ENCODE measurements at regions not wholly inside any gene's neighbourhood (a gene's known extent, or its start where the extent isn't known, plus 50 kb on each side); places are given as distances from the start of the nearest gene placed in this dataset.

GRCh38 chr2:225989809-225990208 is 590.3 kb downstream of the NYAP2 start:
- H3K4me3 ChIP-seq (ENCODE audit: low read depth, low read length) = no peak overlapping the region
- H3K36me3 ChIP-seq (ENCODE audit: control insufficient read depth, insufficient read depth, low read length) = no peaks in the 10 kb centered on the region
- no peaks in the 10 kb centered on the region for H3K27me3 ChIP-seq (ENCODE audit: control insufficient read depth, insufficient read depth, low read length)
- no peak for TF ChIP-seq CTCF (IDR thresholded peaks at IDR 0.05; ENCODE audit: insufficient read depth, low read length, poor library complexity, severe bottlenecking)
- no peak for DNase-seq (ENCODE audit: low read depth)

- no peak for DNase-seq (ENCODE audit: low read depth)
- no peaks in the 10 kb centered on the region for H3K36me3 ChIP-seq (ENCODE audit: control insufficient read depth, insufficient read depth, low read length)
- H3K4me3 ChIP-seq (ENCODE audit: low read depth, low read length) = no peak overlapping the region
- H3K27me3 ChIP-seq (ENCODE audit: control insufficient read depth, insufficient read depth, low read length) = no peaks in the 10 kb centered on the region
- TF ChIP-seq CTCF (IDR thresholded peaks at IDR 0.05; ENCODE audit: insufficient read depth, low read length, poor library complexity, severe bottlenecking) = no peak
Observed at GRCh38 chr2:225980372-225980771, 580.9 kb downstream of the NYAP2 start.

- no peak for TF ChIP-seq CTCF (IDR thresholded peaks at IDR 0.05; ENCODE audit: insufficient read depth, low read length, poor library complexity, severe bottlenecking)
- no peaks in the 10 kb centered on the region for H3K36me3 ChIP-seq (ENCODE audit: control insufficient read depth, insufficient read depth, low read length)
- no peak overlapping the region for H3K4me3 ChIP-seq (ENCODE audit: low read depth, low read length)
- H3K27me3 ChIP-seq (ENCODE audit: control insufficient read depth, insufficient read depth, low read length) = no peaks in the 10 kb centered on the region
- no peak for DNase-seq (ENCODE audit: low read depth)
Observed at GRCh38 chr2:225971433-225971832, 571.9 kb downstream of the NYAP2 start.

GRCh38 chr2:225948903-225949302 is 549.4 kb downstream of the NYAP2 start:
- no peak for DNase-seq (ENCODE audit: low read depth)
- Histone ChIP-seq H3K36me3 (ENCODE audit: control insufficient read depth, insufficient read depth, low read length) (no peaks in the 10 kb centered on the region), H3K27me3 (ENCODE audit: control insufficient read depth, insufficient read depth, low read length) (no peaks in the 10 kb centered on the region), H3K4me3 (ENCODE audit: low read depth, low read length) (no peak overlapping the region)
- no peak for TF ChIP-seq CTCF (IDR thresholded peaks at IDR 0.05; ENCODE audit: insufficient read depth, low read length, poor library complexity, severe bottlenecking)

- no peak for DNase-seq (ENCODE audit: low read depth)
- TF ChIP-seq CTCF (IDR thresholded peaks at IDR 0.05; ENCODE audit: insufficient read depth, low read length, poor library complexity, severe bottlenecking) = no peak
- H3K36me3 ChIP-seq (ENCODE audit: control insufficient read depth, insufficient read depth, low read length) = no peaks in the 10 kb centered on the region
- no peak overlapping the region for H3K4me3 ChIP-seq (ENCODE audit: low read depth, low read length)
- no peaks in the 10 kb centered on the region for H3K27me3 ChIP-seq (ENCODE audit: control insufficient read depth, insufficient read depth, low read length)
Observed at GRCh38 chr2:225938991-225939390, 539.5 kb downstream of the NYAP2 start.

GRCh38 chr2:225937625-225938187 is 538.2 kb downstream of the NYAP2 start:
- H3K4me3 ChIP-seq (ENCODE audit: low read depth, low read length) = no peak overlapping the region
- DNase-seq (ENCODE audit: low read depth) = no peak
- no peak for TF ChIP-seq CTCF (IDR thresholded peaks at IDR 0.05; ENCODE audit: insufficient read depth, low read length, poor library complexity, severe bottlenecking)
- H3K36me3 ChIP-seq (ENCODE audit: control insufficient read depth, insufficient read depth, low read length) = no peaks in the 10 kb centered on the region
- H3K27me3 ChIP-seq (ENCODE audit: control insufficient read depth, insufficient read depth, low read length) = no peaks in the 10 kb centered on the region

Measured in kidney epithelial cell (primary cell).